Stimulated activated CD4-positive, alpha-beta T cell treated with anti-CD3 and anti-CD28 coated beads, Interleukin-12 subunit alpha, Interleukin-12 subunit beta, amount 100 ng/mL, for 48 hours (primary cell): ENCODE measurements at regions not wholly inside any gene's neighbourhood (a gene's known extent, or its start where the extent isn't known, plus 50 kb on each side); places are given as distances from the start of the nearest gene placed in this dataset.
A peak's percentile ranks its signal among the peaks of the same experiment; 100 is the strongest.
"Not testable (repeated sequence)": the region's sequence is repeated elsewhere in the genome, so short reads cannot be mapped to it uniquely, and the experiment has no call there.

Experiments
- DNase-seq, 3 donors: peaks; one replicate each; pipeline ENCODE4 v3.0.0-alpha.2; 2020; ENCODE audit warnings: low read depth in 2 of 3, low spot score in 1 of 3

GRCh38 chr1:149274493-149274892, 171.1 kb upstream of the NBPF9 start:
- not testable (repeated sequence) for DNase-seq

GRCh38 chr1:149275802-149276201, 172.5 kb upstream of the NBPF9 start:
- not testable (repeated sequence) for DNase-seq

- not testable (repeated sequence) for DNase-seq
Observed at GRCh38 chr1:149276496-149276895, 173.1 kb upstream of the NBPF9 start.

GRCh38 chr1:149278156-149278555, 174.8 kb upstream of the NBPF9 start:
- not testable (repeated sequence) for DNase-seq

- not testable (repeated sequence) for DNase-seq
Observed at GRCh38 chr1:149279015-149279414, 175.7 kb upstream of the NBPF9 start.

GRCh38 chr1:149279512-149279911, 176.2 kb upstream of the NBPF9 start:
- DNase-seq: not testable (repeated sequence)

GRCh38 chr1:149284773-149285172, 181.4 kb upstream of the NBPF9 start:
- DNase-seq: not testable (repeated sequence)

GRCh38 chr1:149285205-149285604, 181.9 kb upstream of the NBPF9 start:
- DNase-seq: not testable (repeated sequence)

- DNase-seq: peak in 1 of 3 donors; percentile 0
Observed at GRCh38 chr1:149285638-149286037, 182.3 kb upstream of the NBPF9 start.

- not testable (repeated sequence) for DNase-seq
Observed at GRCh38 chr1:149288580-149288979, 185.2 kb upstream of the NBPF9 start.

- not testable (repeated sequence) for DNase-seq
Observed at GRCh38 chr1:149300478-149301218, 174.2 kb upstream of the NBPF19 start.

- DNase-seq: not testable (repeated sequence)
Observed at GRCh38 chr1:149301282-149301681, 173.6 kb upstream of the NBPF19 start.

- not testable (repeated sequence) for DNase-seq
Observed at GRCh38 chr1:149304796-149305195, 170.0 kb upstream of the NBPF19 start.

- DNase-seq: not testable (repeated sequence)
Observed at GRCh38 chr1:149307640-149308039, 167.2 kb upstream of the NBPF19 start.

- DNase-seq: not testable (repeated sequence)
Observed at GRCh38 chr1:149314921-149315320, 159.9 kb upstream of the NBPF19 start.

- DNase-seq: not testable (repeated sequence)
Observed at GRCh38 chr1:149320971-149321731, 153.7 kb upstream of the NBPF19 start.

GRCh38 chr1:149321732-149322016, 153.2 kb upstream of the NBPF19 start:
- DNase-seq: not testable (repeated sequence)

- not testable (repeated sequence) for DNase-seq
Observed at GRCh38 chr1:149330081-149330335, 144.8 kb upstream of the NBPF19 start.

GRCh38 chr1:149336082-149336481, 138.8 kb upstream of the NBPF19 start:
- not testable (repeated sequence) for DNase-seq

- DNase-seq: not testable (repeated sequence)
Observed at GRCh38 chr1:149338221-149338691, 136.6 kb upstream of the NBPF19 start.

- not testable (repeated sequence) for DNase-seq
Observed at GRCh38 chr1:149338698-149339097, 136.1 kb upstream of the NBPF19 start.

- not testable (repeated sequence) for DNase-seq
Observed at GRCh38 chr1:149349448-149349847, 125.4 kb upstream of the NBPF19 start.
